Ishikawa (cell line): ENCODE measurements at regions not wholly inside any gene's neighbourhood (a gene's known extent, or its start where the extent isn't known, plus 50 kb on each side); places are given as distances from the start of the nearest gene placed in this dataset.

Experiments used
- CEBPB ChIP-seq: IDR thresholded peaks from 2 replicates; pipeline ENCODE4 v1.6.1; 2012
- RAD21 ChIP-seq: IDR thresholded peaks from 2 replicates; pipeline ENCODE4 v1.6.1; 2012; ENCODE audit warnings: low read depth
- ZBTB7A ChIP-seq: IDR thresholded peaks from 2 replicates; pipeline ENCODE4 v1.6.1; 2012; ENCODE audit warnings: low read depth

GRCh38 chr6:153275997-153276396 lies 144.9 kb upstream of the RGS17 start:
- TF ChIP-seq RAD21: no peak
- TF ChIP-seq ZBTB7A: no peak
- TF ChIP-seq CEBPB: no peak
